GM12872 (cell line): ENCODE measurements at regions not wholly inside any gene's neighbourhood (a gene's known extent, or its start where the extent isn't known, plus 50 kb on each side); places are given as distances from the start of the nearest gene placed in this dataset.

ENCODE experiments used
- CTCF ChIP-seq: IDR thresholded peaks from 3 replicates; pipeline ENCODE4 v1.5.1; 2011; ENCODE audit warnings: low read depth, mild to moderate bottlenecking, low read length, moderate library complexity; ENCODE audit not compliant: insufficient read depth

- no peak for TF ChIP-seq CTCF
Observed at GRCh38 chr2:83630351-83630750, 828.7 kb downstream of the SUCLG1 start.

- TF ChIP-seq CTCF: no peak
Observed at GRCh38 chr2:83615511-83615910, 843.6 kb downstream of the SUCLG1 start.

- no peak for TF ChIP-seq CTCF
Observed at GRCh38 chr2:83613178-83613577, 845.9 kb downstream of the SUCLG1 start.

- no peak for TF ChIP-seq CTCF
Observed at GRCh38 chr2:83602753-83603152, 856.3 kb downstream of the SUCLG1 start.

GRCh38 chr2:83596592-83597282, 862.3 kb downstream of the SUCLG1 start:
- no peak for TF ChIP-seq CTCF

- TF ChIP-seq CTCF: no peak
Observed at GRCh38 chr2:83595926-83596325, 863.2 kb downstream of the SUCLG1 start.

GRCh38 chr2:83595121-83595690, 863.9 kb downstream of the SUCLG1 start:
- TF ChIP-seq CTCF: no peak
